SHP77 treated with DMSO at 0.1 percent for 48 hours (cell line): ENCODE measurements at regions not wholly inside any gene's neighbourhood (a gene's known extent, or its start where the extent isn't known, plus 50 kb on each side); places are given as distances from the start of the nearest gene placed in this dataset.

Experiments
- DNase-seq: peaks from one replicate; lab custom pipeline; 2025; lab: John Stamatoyannopoulos, UW

- DNase-seq: no peak
Measured at GRCh38 chr4:104964410-104965175, 182.1 kb upstream of the TET2 start.

GRCh38 chr4:104966349-104967033 is 180.2 kb upstream of the TET2 start:
- no peak for DNase-seq

- DNase-seq: no peak
Measured at GRCh38 chr4:104967034-104967401, 179.7 kb upstream of the TET2 start.

GRCh38 chr4:104969394-104970082 is 177.1 kb upstream of the TET2 start:
- DNase-seq: no peak

GRCh38 chr4:104971462-104971861 is 175.2 kb upstream of the TET2 start:
- DNase-seq: no peak

GRCh38 chr4:104973708-104974107 is 173.0 kb upstream of the TET2 start:
- no peak for DNase-seq

- no peak for DNase-seq
Measured at GRCh38 chr4:104975617-104976016, 171.1 kb upstream of the TET2 start.

- no peak for DNase-seq
Measured at GRCh38 chr4:104976262-104976661, 170.4 kb upstream of the TET2 start.

GRCh38 chr4:104979083-104979760 is 167.5 kb upstream of the TET2 start:
- no peak for DNase-seq

- DNase-seq: no peak
Measured at GRCh38 chr4:104983615-104984179, 163.0 kb upstream of the TET2 start.

GRCh38 chr4:104986306-104986705 is 160.4 kb upstream of the TET2 start:
- no peak for DNase-seq

GRCh38 chr4:104989371-104989770 is 157.3 kb upstream of the TET2 start:
- DNase-seq: no peak

GRCh38 chr4:105002278-105002677 is 144.4 kb upstream of the TET2 start:
- no peak for DNase-seq

- no peak for DNase-seq
Measured at GRCh38 chr4:105014234-105014633, 132.4 kb upstream of the TET2 start.

GRCh38 chr4:105014635-105015034 is 132.0 kb upstream of the TET2 start:
- DNase-seq: no peak

- DNase-seq: no peak
Measured at GRCh38 chr4:105015750-105016149, 130.9 kb upstream of the TET2 start.

GRCh38 chr4:105022811-105023667 is 123.6 kb upstream of the TET2 start:
- no peak for DNase-seq

- no peak for DNase-seq
Measured at GRCh38 chr4:105023668-105024055, 123.0 kb upstream of the TET2 start.

- no peak for DNase-seq
Measured at GRCh38 chr4:105025263-105026017, 121.2 kb upstream of the TET2 start.

GRCh38 chr4:105036991-105037390 is 109.7 kb upstream of the TET2 start:
- DNase-seq: no peak

- DNase-seq: no peak
Measured at GRCh38 chr4:105042451-105042850, 104.2 kb upstream of the TET2 start.
